ENCODE measurements at regions not wholly inside any gene's neighbourhood (a gene's known extent, or its start where the extent isn't known, plus 50 kb on each side); places are given as distances from the start of the nearest gene placed in this dataset.
"Not testable (repeated sequence)": the region's sequence is repeated elsewhere in the genome, so short reads cannot be mapped to it uniquely, and the experiment has no call there.

DNA sequence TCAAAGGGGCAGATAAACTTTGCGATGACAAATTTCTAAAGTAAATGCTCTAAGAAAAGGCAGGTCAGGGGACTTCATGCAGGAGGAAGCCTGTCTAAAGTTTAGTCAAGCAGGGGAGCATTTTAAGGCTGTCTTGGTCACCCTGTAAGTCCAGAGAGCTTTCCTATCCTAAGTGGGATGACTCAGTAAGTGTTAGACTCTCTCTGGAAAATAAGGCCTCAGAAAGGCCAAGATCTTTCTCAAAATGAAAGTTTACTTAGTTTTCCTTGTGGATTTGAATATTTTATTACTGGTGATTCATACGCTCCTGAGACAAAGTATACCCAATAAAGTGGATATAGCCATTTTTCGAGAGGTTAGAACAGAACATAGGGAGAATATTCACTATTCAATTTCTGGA is 806.9 kb upstream of the CDH9 start:
- no peak overlapping the region for H3K27ac ChIP-seq (ENCODE audit: low read depth, low read length)
- H4K12ac ChIP-seq (ENCODE audit: low read depth, low read length) = no peak overlapping the region
- H2BK5ac ChIP-seq (ENCODE audit: low read depth, low read length, poor library complexity) = no peak overlapping the region
- no peak overlapping the region for H3K18ac ChIP-seq (ENCODE audit: low read length)
- H3K79me2 ChIP-seq (ENCODE audit: control insufficient read depth, insufficient read depth, low read length, poor library complexity) = no peaks in the 10 kb centered on the region
- no peak for DNase-seq
- H2AFZ ChIP-seq (ENCODE audit: insufficient read depth, low read length, poor library complexity) = no peak overlapping the region
- no peaks in the 10 kb centered on the region for H3K4me1 ChIP-seq (ENCODE audit: control insufficient read depth in 1 of 2, insufficient read depth in 2 of 2, low read length in 2 of 2)
- no peak overlapping the region for H4K91ac ChIP-seq (ENCODE audit: low read depth, low read length)
- no peak overlapping the region for H4K8ac ChIP-seq (ENCODE audit: low read depth, low read length)
- no peak overlapping the region for H2AK5ac ChIP-seq (ENCODE audit: low read length)
- no peak overlapping the region for H3K4ac ChIP-seq (ENCODE audit: low read depth, low read length)
- H3K14ac ChIP-seq (ENCODE audit: low read length) = no peak overlapping the region
- H3K23ac ChIP-seq (ENCODE audit: low read length) = no peak overlapping the region
- no peak overlapping the region for H2BK12ac ChIP-seq (ENCODE audit: low read length)
- no peaks in the 10 kb centered on the region for H3K27me3 ChIP-seq (ENCODE audit: insufficient read depth, low read length)
- H3K4me2 ChIP-seq (ENCODE audit: low read length) = no peak overlapping the region
- no peaks in the 10 kb centered on the region for H3K9me3 ChIP-seq (ENCODE audit: insufficient read depth, low read depth, low read length)
- no peak overlapping the region for H3K9ac ChIP-seq (ENCODE audit: low read length)
- H3K4me3 ChIP-seq (ENCODE audit: low read depth, low read length) = no peak overlapping the region
- WGBS (ENCODE audit: extremely low coverage, insufficient coverage, insufficient read length) = no CpG with 5 or more reads among the region's 3 CpGs
- no peak overlapping the region for H2BK120ac ChIP-seq (ENCODE audit: insufficient read depth, low read length, poor library complexity)
- H3K36me3 ChIP-seq (ENCODE audit: control insufficient read depth in 1 of 2, insufficient read depth in 2 of 2, low read length in 2 of 2) = no peaks in the 10 kb centered on the region
- no peaks in the 10 kb centered on the region for H3K79me1 ChIP-seq (ENCODE audit: low read length)

DNA sequence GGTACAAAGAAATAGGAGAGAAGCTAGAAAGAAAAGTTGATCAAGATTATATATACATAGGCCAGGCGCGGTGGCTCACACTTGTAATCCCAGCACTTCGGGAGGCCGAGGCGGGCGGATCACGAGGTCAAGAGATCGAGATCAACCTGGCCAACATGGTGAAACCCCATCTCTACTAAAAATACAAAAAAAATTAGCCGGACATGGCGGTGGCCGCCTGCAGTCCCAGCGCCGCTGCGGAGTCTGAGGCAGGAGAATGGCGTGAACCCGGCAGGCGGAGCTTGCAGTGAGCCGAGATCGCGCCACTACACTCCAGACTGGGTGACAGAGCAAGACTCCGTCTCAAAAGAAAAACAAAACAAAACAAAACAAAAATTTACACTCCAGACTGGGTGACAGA is 798.3 kb upstream of the CDH9 start:
- H3K9ac ChIP-seq (ENCODE audit: low read length); H2AK5ac ChIP-seq (ENCODE audit: low read length); H3K4me2 ChIP-seq (ENCODE audit: low read length); H2BK12ac ChIP-seq (ENCODE audit: low read length); H3K14ac ChIP-seq (ENCODE audit: low read length); H4K12ac ChIP-seq (ENCODE audit: low read depth, low read length); H2BK120ac ChIP-seq (ENCODE audit: insufficient read depth, low read length, poor library complexity); H3K4me3 ChIP-seq (ENCODE audit: low read depth, low read length); H3K4ac ChIP-seq (ENCODE audit: low read depth, low read length); H3K27me3 ChIP-seq (ENCODE audit: insufficient read depth, low read length); H3K4me1 ChIP-seq (ENCODE audit: control insufficient read depth in 1 of 2, insufficient read depth in 2 of 2, low read length in 2 of 2); H3K23ac ChIP-seq (ENCODE audit: low read length); H4K91ac ChIP-seq (ENCODE audit: low read depth, low read length); H3K79me1 ChIP-seq (ENCODE audit: low read length); H3K9me3 ChIP-seq (ENCODE audit: insufficient read depth, low read depth, low read length); H3K79me2 ChIP-seq (ENCODE audit: control insufficient read depth, insufficient read depth, low read length, poor library complexity); H2BK5ac ChIP-seq (ENCODE audit: low read depth, low read length, poor library complexity); H3K27ac ChIP-seq (ENCODE audit: low read depth, low read length); H2AFZ ChIP-seq (ENCODE audit: insufficient read depth, low read length, poor library complexity); H3K36me3 ChIP-seq (ENCODE audit: control insufficient read depth in 1 of 2, insufficient read depth in 2 of 2, low read length in 2 of 2); H3K18ac ChIP-seq (ENCODE audit: low read length); H4K8ac ChIP-seq (ENCODE audit: low read depth, low read length); DNase-seq: not testable (repeated sequence)
- WGBS (ENCODE audit: extremely low coverage, insufficient coverage, insufficient read length) = no CpG with 5 or more reads among the region's 21 CpGs

DNA sequence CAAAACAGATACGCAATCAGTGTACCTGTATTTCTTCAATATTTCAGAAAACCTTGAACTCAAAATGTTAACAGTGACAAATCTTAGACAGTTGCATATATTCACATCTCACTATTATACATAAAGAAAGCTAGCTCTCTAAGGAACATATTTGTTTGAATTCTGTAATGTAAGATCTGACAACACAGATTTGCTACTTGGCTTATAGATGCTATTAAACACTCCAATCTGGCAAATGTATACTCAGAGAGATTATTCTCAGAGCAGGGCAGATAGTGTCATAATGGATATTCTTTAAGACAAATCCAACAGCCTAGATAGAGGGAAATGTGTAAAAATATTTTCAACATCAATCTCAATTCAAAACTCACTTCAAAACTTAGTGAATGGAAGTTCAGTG is 794.5 kb upstream of the CDH9 start:
- H3K27ac ChIP-seq (ENCODE audit: low read depth, low read length) = no peak overlapping the region
- no peak overlapping the region for H4K8ac ChIP-seq (ENCODE audit: low read depth, low read length)
- no peak overlapping the region for H2AK5ac ChIP-seq (ENCODE audit: low read length)
- H3K14ac ChIP-seq (ENCODE audit: low read length) = no peak overlapping the region
- H3K79me1 ChIP-seq (ENCODE audit: low read length) = no peaks in the 10 kb centered on the region
- H2BK120ac ChIP-seq (ENCODE audit: insufficient read depth, low read length, poor library complexity) = no peak overlapping the region
- no CpG with 5 or more reads among the region's 1 CpG for WGBS (ENCODE audit: extremely low coverage, insufficient coverage, insufficient read length)
- H2BK5ac ChIP-seq (ENCODE audit: low read depth, low read length, poor library complexity) = no peak overlapping the region
- no peak overlapping the region for H3K4me3 ChIP-seq (ENCODE audit: low read depth, low read length)
- H2BK12ac ChIP-seq (ENCODE audit: low read length) = no peak overlapping the region
- H3K27me3 ChIP-seq (ENCODE audit: insufficient read depth, low read length) = no peaks in the 10 kb centered on the region
- no peaks in the 10 kb centered on the region for H3K9me3 ChIP-seq (ENCODE audit: insufficient read depth, low read depth, low read length)
- H3K4me2 ChIP-seq (ENCODE audit: low read length) = no peak overlapping the region
- H3K9ac ChIP-seq (ENCODE audit: low read length) = no peak overlapping the region
- no peak overlapping the region for H3K23ac ChIP-seq (ENCODE audit: low read length)
- no peaks in the 10 kb centered on the region for H3K4me1 ChIP-seq (ENCODE audit: control insufficient read depth in 1 of 2, insufficient read depth in 2 of 2, low read length in 2 of 2)
- no peak for DNase-seq
- no peaks in the 10 kb centered on the region for H3K79me2 ChIP-seq (ENCODE audit: control insufficient read depth, insufficient read depth, low read length, poor library complexity)
- no peak overlapping the region for H4K12ac ChIP-seq (ENCODE audit: low read depth, low read length)
- no peak overlapping the region for H4K91ac ChIP-seq (ENCODE audit: low read depth, low read length)
- H3K18ac ChIP-seq (ENCODE audit: low read length) = no peak overlapping the region
- H2AFZ ChIP-seq (ENCODE audit: insufficient read depth, low read length, poor library complexity) = no peak overlapping the region
- H3K4ac ChIP-seq (ENCODE audit: low read depth, low read length) = no peak overlapping the region
- H3K36me3 ChIP-seq (ENCODE audit: control insufficient read depth in 1 of 2, insufficient read depth in 2 of 2, low read length in 2 of 2) = no peaks in the 10 kb centered on the region

DNA sequence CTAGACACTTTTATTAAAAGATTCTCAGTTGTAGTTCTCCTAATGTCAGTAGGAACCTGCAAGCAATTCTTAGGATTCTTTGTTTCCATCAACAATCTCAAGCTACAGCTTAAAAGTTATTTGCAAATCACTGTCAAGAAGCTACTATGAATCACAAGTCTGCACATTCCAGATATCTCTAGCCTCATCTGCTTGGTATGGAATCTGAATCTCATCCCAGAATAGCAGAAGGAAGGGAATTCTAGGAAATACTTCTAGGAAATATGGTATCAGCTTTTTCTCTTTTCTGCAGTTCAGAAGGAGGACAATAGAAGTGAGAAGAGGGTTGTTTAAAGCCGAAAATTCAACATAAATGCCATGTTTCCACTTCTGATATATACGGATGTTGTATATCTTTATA is 792.2 kb upstream of the CDH9 start:
- Histone ChIP-seq H3K4ac (ENCODE audit: low read depth, low read length) (no peak overlapping the region), H3K79me1 (ENCODE audit: low read length) (no peaks in the 10 kb centered on the region), H4K8ac (ENCODE audit: low read depth, low read length) (no peak overlapping the region), H3K14ac (ENCODE audit: low read length) (no peak overlapping the region), H4K91ac (ENCODE audit: low read depth, low read length) (no peak overlapping the region), H3K4me3 (ENCODE audit: low read depth, low read length) (no peak overlapping the region), H3K27ac (ENCODE audit: low read depth, low read length) (no peak overlapping the region), H3K4me1 (ENCODE audit: control insufficient read depth in 1 of 2, insufficient read depth in 2 of 2, low read length in 2 of 2) (no peaks in the 10 kb centered on the region), H3K4me2 (ENCODE audit: low read length) (no peak overlapping the region), H4K12ac (ENCODE audit: low read depth, low read length) (no peak overlapping the region), H3K9ac (ENCODE audit: low read length) (no peak overlapping the region), H3K36me3 (ENCODE audit: control insufficient read depth in 1 of 2, insufficient read depth in 2 of 2, low read length in 2 of 2) (no peaks in the 10 kb centered on the region), H2AK5ac (ENCODE audit: low read length) (no peak overlapping the region), H2BK120ac (ENCODE audit: insufficient read depth, low read length, poor library complexity) (no peak overlapping the region), H3K79me2 (ENCODE audit: control insufficient read depth, insufficient read depth, low read length, poor library complexity) (no peaks in the 10 kb centered on the region), H3K18ac (ENCODE audit: low read length) (no peak overlapping the region), H2BK12ac (ENCODE audit: low read length) (no peak overlapping the region), H3K23ac (ENCODE audit: low read length) (no peak overlapping the region), H2BK5ac (ENCODE audit: low read depth, low read length, poor library complexity) (no peak overlapping the region), H3K27me3 (ENCODE audit: insufficient read depth, low read length) (no peaks in the 10 kb centered on the region), H2AFZ (ENCODE audit: insufficient read depth, low read length, poor library complexity) (no peak overlapping the region), H3K9me3 (ENCODE audit: insufficient read depth, low read depth, low read length) (no peaks in the 10 kb centered on the region)
- WGBS (ENCODE audit: extremely low coverage, insufficient coverage, insufficient read length) = no CpG with 5 or more reads among the region's 2 CpGs
- DNase-seq = peak in 1 of 2 donors; percentile 40
